SK-N-SH treated with all-trans-retinoic acid at 6 μM for 48 hours (cell line): ENCODE measurements at regions not wholly inside any gene's neighbourhood (a gene's known extent, or its start where the extent isn't known, plus 50 kb on each side); places are given as distances from the start of the nearest gene placed in this dataset.

Experiments used
- ATAC-seq: fragments of 200-7000 bp; cut with Tn5 transposase; 3 replicates; pipeline ENCODE4 v1.9.1; 2020; ENCODE audit warnings: mild to moderate bottlenecking, moderate library complexity
- BACH2 ChIP-seq: fragments of 250-450 bp; sonication (Bioruptor Pico); IDR thresholded peaks from 2 replicates; pipeline ENCODE4 v1.9.0; 2021; ENCODE audit warnings: mild to moderate bottlenecking, borderline replicate concordance
- CREB5 ChIP-seq: fragments of 250-450 bp; sonication (Bioruptor Pico); IDR thresholded peaks from 2 replicates; pipeline ENCODE4 v1.5.1; 2020; ENCODE audit warnings: low read depth, mild to moderate bottlenecking, moderate library complexity
- CSDC2 ChIP-seq: fragments of 250-450 bp; sonication (Bioruptor Pico); IDR thresholded peaks from 2 replicates; pipeline ENCODE4 v1.5.0; 2020; ENCODE audit warnings: mild to moderate bottlenecking, moderate library complexity
- ESRRG ChIP-seq: fragments of 250-450 bp; sonication (Bioruptor Pico); IDR thresholded peaks from 2 replicates; pipeline ENCODE4 v1.6.1; 2021; ENCODE audit warnings: mild to moderate bottlenecking
- GLIS3 ChIP-seq: fragments of 250-450 bp; sonication (Bioruptor Pico); IDR thresholded peaks from 2 replicates; pipeline ENCODE4 v1.5.0; 2020; ENCODE audit warnings: mild to moderate bottlenecking, moderate library complexity
- ISL1 ChIP-seq: fragments of 250-450 bp; sonication (Bioruptor Pico); IDR thresholded peaks from 2 replicates; pipeline ENCODE4 v2.1.2; 2022; ENCODE audit warnings: mild to moderate bottlenecking, moderate library complexity
- OSR1 ChIP-seq: fragments of 250-450 bp; sonication (Bioruptor Pico); IDR thresholded peaks from 2 replicates; pipeline ENCODE4 v1.8.0; 2022; ENCODE audit warnings: moderate library complexity, mild to moderate bottlenecking, inconsistent platforms
- PATZ1 ChIP-seq: fragments of 250-450 bp; sonication (Bioruptor Pico); IDR thresholded peaks from 2 replicates; pipeline ENCODE4 v1.8.0; 2020; ENCODE audit warnings: mild to moderate bottlenecking, moderate library complexity, borderline replicate concordance
- POU6F1 ChIP-seq: fragments of 250-450 bp; sonication (Bioruptor Pico); IDR thresholded peaks from 2 replicates; pipeline ENCODE4 v1.8.0; 2021; ENCODE audit warnings: low read depth, mild to moderate bottlenecking, moderate library complexity, borderline replicate concordance
- PPARA ChIP-seq: fragments of 250-450 bp; sonication (Bioruptor Pico); IDR thresholded peaks from 2 replicates; pipeline ENCODE4 v1.5.0; 2020; ENCODE audit warnings: mild to moderate bottlenecking, borderline replicate concordance
- RARB ChIP-seq: fragments of 250-450 bp; sonication (Bioruptor Pico); IDR thresholded peaks from 2 replicates; pipeline ENCODE4 v1.8.0; 2021; ENCODE audit warnings: mild to moderate bottlenecking, moderate library complexity
- SNAI2 ChIP-seq: fragments of 250-450 bp; sonication (Bioruptor Pico); IDR thresholded peaks from 2 replicates; pipeline ENCODE4 v1.5.0; 2020; ENCODE audit warnings: mild to moderate bottlenecking, moderate library complexity
- TCF4 ChIP-seq: fragments of 250-450 bp; sonication (Bioruptor Pico); IDR thresholded peaks from 2 replicates; pipeline ENCODE4 v1.8.0; 2021; ENCODE audit warnings: mild to moderate bottlenecking, moderate library complexity, borderline replicate concordance
- TOX ChIP-seq: fragments of 250-450 bp; sonication (Bioruptor Pico); IDR thresholded peaks from 2 replicates; pipeline ENCODE4 v1.8.0; 2021; ENCODE audit warnings: mild to moderate bottlenecking, moderate library complexity, borderline replicate concordance
- TSHZ2 ChIP-seq: fragments of 250-450 bp; sonication (Bioruptor Pico); IDR thresholded peaks from 2 replicates; pipeline ENCODE4 v1.5.0; 2020; ENCODE audit warnings: mild to moderate bottlenecking, moderate library complexity
- ZC3H10 ChIP-seq: fragments of 250-450 bp; sonication (Bioruptor Pico); IDR thresholded peaks from 2 replicates; pipeline ENCODE4 v1.5.1; 2021; ENCODE audit warnings: mild to moderate bottlenecking, moderate library complexity
- ZFP3 ChIP-seq: fragments of 250-450 bp; sonication (Bioruptor Pico); IDR thresholded peaks from 2 replicates; pipeline ENCODE4 v1.5.0; 2020; ENCODE audit warnings: mild to moderate bottlenecking, moderate library complexity
- ZFP30 ChIP-seq: fragments of 450-650 bp; formaldehyde crosslinking; IDR thresholded peaks from 2 replicates; pipeline ENCODE4 v1.5.0; 2022; ENCODE audit warnings: mild to moderate bottlenecking, moderate library complexity
- ZNF565 ChIP-seq: fragments of 450-650 bp; formaldehyde crosslinking; conservative IDR thresholded peaks from 2 replicates; pipeline ENCODE4 v1.5.0; 2020; ENCODE audit warnings: low read depth, mild to moderate bottlenecking, moderate library complexity
- ZNF70 ChIP-seq: fragments of 450-650 bp; formaldehyde crosslinking; IDR thresholded peaks from 2 replicates; pipeline ENCODE4 v1.5.0; 2020; ENCODE audit warnings: mild to moderate bottlenecking, moderate library complexity
- ZNF8 ChIP-seq: fragments of 450-650 bp; formaldehyde crosslinking; IDR thresholded peaks from 2 replicates; pipeline ENCODE4 v1.5.0; 2020; ENCODE audit warnings: mild to moderate bottlenecking, moderate library complexity

- no peak for ATAC-seq
- no peak for TF ChIP-seq ZFP3
- no peak for TF ChIP-seq ESRRG
- no peak for TF ChIP-seq BACH2
- no peak for TF ChIP-seq ZNF70 (CRISPR knock-in tag)
- TF ChIP-seq PATZ1 (CRISPR knock-in tag): no peak
- TF ChIP-seq ZFP30 (CRISPR knock-in tag): no peak
- no peak for TF ChIP-seq SNAI2 (CRISPR knock-in tag)
- TF ChIP-seq RARB (CRISPR knock-in tag): no peak
- no peak for TF ChIP-seq CREB5 (CRISPR knock-in tag)
- TF ChIP-seq POU6F1 (CRISPR knock-in tag): no peak
- TF ChIP-seq ZNF565: no peak
- no peak for TF ChIP-seq OSR1
- TF ChIP-seq GLIS3 (CRISPR knock-in tag): no peak
- no peak for TF ChIP-seq TCF4
- TF ChIP-seq CSDC2 (CRISPR knock-in tag): no peak
- TF ChIP-seq ZNF8 (CRISPR knock-in tag): no peak
- no peak for TF ChIP-seq ISL1 (CRISPR knock-in tag)
- TF ChIP-seq TOX (CRISPR knock-in tag): no peak
- TF ChIP-seq PPARA (CRISPR knock-in tag): no peak
- TF ChIP-seq ZC3H10 (CRISPR knock-in tag): no peak
- TF ChIP-seq, all 23 proteins: peak for 0
Observed at GRCh38 chr13:105627270-105627669, 908.2 kb downstream of the EFNB2 start.

- no peak for TF ChIP-seq ZFP30 (CRISPR knock-in tag)
- no peak for ATAC-seq
Observed at GRCh38 chr13:105625691-105626090, 909.8 kb downstream of the EFNB2 start.

GRCh38 chr13:105616333-105617075 lies 919.0 kb downstream of the EFNB2 start:
- ATAC-seq: no peak
- TF ChIP-seq ZNF70 (CRISPR knock-in tag): no peak
- no peak for TF ChIP-seq ESRRG
- TF ChIP-seq ISL1 (CRISPR knock-in tag): peak; percentile 89
- TF ChIP-seq TSHZ2 (CRISPR knock-in tag): no peak
- no peak for TF ChIP-seq ZNF8 (CRISPR knock-in tag)
- no peak for TF ChIP-seq PATZ1 (CRISPR knock-in tag)
- TF ChIP-seq POU6F1 (CRISPR knock-in tag): no peak
- no peak for TF ChIP-seq GLIS3 (CRISPR knock-in tag)
